BE2C (cell line): ENCODE measurements at regions not wholly inside any gene's neighbourhood (a gene's known extent, or its start where the extent isn't known, plus 50 kb on each side); places are given as distances from the start of the nearest gene placed in this dataset.

Experiments used
- DNase-seq: peaks from one replicate; pipeline ENCODE4 v3.0.0-alpha.2; 2020
- H3K27me3 ChIP-seq: fragments of 250-450 bp; sonication (Bioruptor Pico); 2 replicates; pipeline ENCODE4 v1.5.1; 2020; ENCODE audit warnings: mild to moderate bottlenecking
- H3K36me3 ChIP-seq: fragments of 250-450 bp; sonication (Bioruptor Pico); 2 replicates; pipeline ENCODE4 v1.5.1; 2020; ENCODE audit warnings: mild to moderate bottlenecking
- H3K4me1 ChIP-seq: fragments of 250-450 bp; sonication (Bioruptor Pico); 2 replicates; pipeline ENCODE4 v1.5.1; 2020
- H3K4me3 ChIP-seq: 2 replicates; pipeline ENCODE4 v1.5.1; 2011; ENCODE audit warnings: low read depth, low read length
- H3K9me3 ChIP-seq: fragments of 250-450 bp; sonication (Bioruptor Pico); 2 replicates; pipeline ENCODE4 v1.5.1; 2020
- TF ChIP-seq, protein P1 (sequence below): IDR thresholded peaks from 2 replicates; pipeline ENCODE4 v1.5.1; 2012; ENCODE audit warnings: mild to moderate bottlenecking, low read depth, low read length

DNA sequence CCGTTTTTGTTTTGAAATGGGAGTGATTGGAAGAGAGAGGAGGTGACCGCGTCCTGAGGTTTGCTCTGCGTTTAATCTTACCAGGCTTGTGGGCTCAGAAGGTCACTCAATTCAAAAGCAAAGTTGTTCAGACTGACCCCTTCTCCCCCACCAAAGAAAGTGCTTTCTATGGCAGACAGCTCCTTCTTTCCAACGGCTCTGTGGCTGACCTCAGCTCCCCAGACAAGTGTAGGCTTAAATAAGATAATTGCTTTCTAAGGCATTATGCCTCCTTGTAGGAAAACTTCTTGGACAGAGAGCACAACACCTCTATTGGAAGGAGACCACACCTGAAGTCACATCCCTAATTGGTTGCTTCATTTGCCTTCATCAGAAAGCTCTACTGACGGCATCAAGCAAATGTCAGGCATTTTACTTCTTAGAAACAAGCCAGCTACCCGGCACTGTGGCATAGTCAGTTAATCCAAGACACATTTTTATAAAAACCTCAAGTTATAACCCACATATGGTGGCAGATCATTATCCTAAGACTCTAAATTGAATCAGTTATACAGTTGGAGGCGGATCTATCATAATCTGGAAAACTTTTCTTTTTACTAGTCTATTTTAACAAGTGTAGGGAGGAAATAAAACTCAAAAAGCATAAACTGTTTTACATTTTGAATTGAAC is 94.9 kb downstream of the TMEM174 start:
- Histone ChIP-seq H3K36me3 (no peaks in the 10 kb centered on the region), H3K9me3 (no peaks in the 10 kb centered on the region), H3K4me3 (no peak overlapping the region), H3K4me1 (no peaks in the 10 kb centered on the region), H3K27me3 (peaks cover 8% of the 10 kb centered on the region)
- no peak for DNase-seq
- TF ChIP-seq, protein P1, sequence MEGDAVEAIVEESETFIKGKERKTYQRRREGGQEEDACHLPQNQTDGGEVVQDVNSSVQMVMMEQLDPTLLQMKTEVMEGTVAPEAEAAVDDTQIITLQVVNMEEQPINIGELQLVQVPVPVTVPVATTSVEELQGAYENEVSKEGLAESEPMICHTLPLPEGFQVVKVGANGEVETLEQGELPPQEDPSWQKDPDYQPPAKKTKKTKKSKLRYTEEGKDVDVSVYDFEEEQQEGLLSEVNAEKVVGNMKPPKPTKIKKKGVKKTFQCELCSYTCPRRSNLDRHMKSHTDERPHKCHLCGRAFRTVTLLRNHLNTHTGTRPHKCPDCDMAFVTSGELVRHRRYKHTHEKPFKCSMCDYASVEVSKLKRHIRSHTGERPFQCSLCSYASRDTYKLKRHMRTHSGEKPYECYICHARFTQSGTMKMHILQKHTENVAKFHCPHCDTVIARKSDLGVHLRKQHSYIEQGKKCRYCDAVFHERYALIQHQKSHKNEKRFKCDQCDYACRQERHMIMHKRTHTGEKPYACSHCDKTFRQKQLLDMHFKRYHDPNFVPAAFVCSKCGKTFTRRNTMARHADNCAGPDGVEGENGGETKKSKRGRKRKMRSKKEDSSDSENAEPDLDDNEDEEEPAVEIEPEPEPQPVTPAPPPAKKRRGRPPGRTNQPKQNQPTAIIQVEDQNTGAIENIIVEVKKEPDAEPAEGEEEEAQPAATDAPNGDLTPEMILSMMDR: no peak

DNA sequence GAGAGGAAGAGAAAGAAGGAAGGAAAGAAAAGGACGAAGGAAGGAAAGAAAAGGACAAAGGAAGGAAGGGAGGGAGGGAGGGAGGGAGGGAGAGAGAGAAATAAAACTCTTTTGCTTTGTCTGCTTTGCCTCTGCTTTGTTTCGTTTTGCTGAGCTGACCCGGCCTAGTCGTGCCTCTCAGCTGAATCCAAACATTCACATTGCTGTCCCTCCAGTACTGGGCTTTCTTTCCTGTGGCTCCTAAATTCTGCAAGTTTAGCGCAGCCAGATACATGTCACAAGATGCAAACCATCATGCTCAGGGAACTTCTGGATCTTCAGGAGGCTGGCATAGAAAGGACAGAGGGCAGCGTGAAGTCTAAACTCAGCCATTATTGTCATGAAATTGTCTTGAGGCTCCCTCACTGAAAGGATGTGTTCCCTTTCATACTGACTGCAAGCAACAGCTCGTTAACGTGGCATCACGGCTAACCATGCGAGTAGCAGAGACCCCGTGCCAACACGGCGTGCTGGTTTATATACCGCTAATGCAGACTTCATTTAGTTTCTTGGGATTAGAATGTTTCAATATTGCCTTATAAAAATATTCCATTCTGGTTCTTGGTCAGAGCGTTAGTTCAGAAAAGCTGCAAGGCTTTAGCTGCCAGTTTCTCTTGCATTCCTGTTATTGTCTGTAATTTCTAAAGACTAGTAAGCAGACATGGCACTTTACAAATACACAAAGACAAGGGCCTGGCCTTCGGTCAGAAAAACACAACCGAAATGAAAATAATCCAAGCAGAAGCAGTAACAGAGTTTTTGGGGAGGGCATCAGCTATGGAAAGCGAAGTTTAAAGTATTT is 94.2 kb downstream of the TMEM174 start:
- TF ChIP-seq, protein P1: no peak
- no peak for DNase-seq
- H3K4me3 ChIP-seq: no peak overlapping the region

DNA sequence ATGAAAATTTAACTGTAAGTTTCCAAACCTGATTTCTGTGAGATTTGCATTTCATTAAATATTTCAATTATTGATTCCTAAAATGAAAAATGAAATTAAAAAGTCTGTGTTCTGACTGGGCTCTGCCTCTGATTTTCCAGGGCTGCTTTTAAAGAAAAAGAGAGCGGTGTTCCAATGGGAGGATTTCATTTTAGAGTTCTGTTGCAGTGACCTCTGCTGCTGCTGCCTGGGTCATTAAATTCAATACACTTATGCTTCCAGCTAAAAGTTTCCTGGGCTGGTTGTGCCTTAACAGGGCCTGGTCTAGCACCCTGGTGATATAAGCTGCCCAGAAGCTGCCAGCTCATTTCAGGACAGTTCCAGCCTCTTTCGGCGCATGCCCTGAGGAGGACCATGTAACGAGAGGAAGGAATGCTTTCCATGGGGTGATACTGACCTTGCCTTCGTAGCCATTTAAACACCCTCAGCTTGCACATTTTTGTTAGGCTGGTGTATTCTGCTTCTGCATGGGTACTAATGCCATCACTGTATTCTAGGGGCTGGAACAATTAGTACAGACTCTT is 93.3 kb downstream of the TMEM174 start:
- Histone ChIP-seq H3K27me3 (peaks cover 8% of the 10 kb centered on the region), H3K9me3 (no peaks in the 10 kb centered on the region), H3K4me1 (no peaks in the 10 kb centered on the region), H3K36me3 (no peaks in the 10 kb centered on the region), H3K4me3 (no peak overlapping the region)
- no peak for DNase-seq
- TF ChIP-seq, protein P1: no peak

More for the DNA sequence above, 94.2 kb downstream of the TMEM174 start:
- no peaks in the 10 kb centered on the region for H3K9me3 ChIP-seq
- H3K36me3 ChIP-seq: no peaks in the 10 kb centered on the region
- H3K4me1 ChIP-seq: no peaks in the 10 kb centered on the region
- H3K27me3 ChIP-seq: peaks cover 8% of the 10 kb centered on the region

DNA sequence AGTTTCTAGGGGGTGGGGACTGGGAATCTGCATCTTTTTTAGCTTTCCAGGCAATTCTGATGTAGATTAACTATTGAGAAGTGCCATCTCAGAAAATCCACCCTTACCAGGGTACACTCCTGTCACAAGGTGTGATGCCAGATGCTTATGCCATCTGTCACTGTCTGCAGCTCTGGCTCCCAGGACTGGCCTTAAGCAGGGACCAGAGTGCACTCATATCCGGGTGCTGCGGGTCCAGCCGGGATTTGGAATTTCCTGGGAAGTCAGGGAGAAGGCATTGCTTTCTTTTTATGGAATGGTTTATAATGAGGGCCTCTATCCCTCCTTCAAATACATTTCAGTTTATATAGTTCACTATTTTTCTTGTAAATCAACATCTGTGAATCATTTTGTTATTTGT is 92.6 kb downstream of the TMEM174 start:
- no peak overlapping the region for H3K4me3 ChIP-seq
- H3K4me1 ChIP-seq: no peaks in the 10 kb centered on the region
- TF ChIP-seq, protein P1: no peak
- peaks cover 8% of the 10 kb centered on the region for H3K27me3 ChIP-seq
- DNase-seq: no peak
- no peaks in the 10 kb centered on the region for H3K9me3 ChIP-seq
- no peaks in the 10 kb centered on the region for H3K36me3 ChIP-seq

DNA sequence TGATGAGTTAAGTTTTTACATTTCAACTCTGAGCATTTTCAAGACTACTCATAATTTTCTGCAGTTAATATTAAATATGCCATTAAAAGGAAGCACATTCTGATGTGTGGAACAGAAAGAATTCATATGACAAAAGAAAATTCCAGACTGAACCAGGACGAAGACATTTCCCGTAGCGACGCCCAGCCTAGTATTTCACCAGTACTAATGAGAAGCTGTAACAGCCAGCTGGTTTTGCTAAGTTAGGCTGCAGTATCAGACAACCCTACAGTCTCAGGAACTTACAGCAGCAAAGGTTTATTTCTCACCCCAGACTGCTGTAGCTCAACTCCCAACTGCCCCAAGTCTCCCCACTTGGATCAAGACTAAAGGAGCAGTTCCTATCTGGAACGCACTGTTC is 91.6 kb downstream of the TMEM174 start:
- H3K4me1 ChIP-seq: no peaks in the 10 kb centered on the region
- TF ChIP-seq, protein P1: no peak
- H3K9me3 ChIP-seq: no peaks in the 10 kb centered on the region
- DNase-seq: no peak
- peaks cover 3% of the 10 kb centered on the region for H3K27me3 ChIP-seq
- H3K4me3 ChIP-seq: no peak overlapping the region
- no peaks in the 10 kb centered on the region for H3K36me3 ChIP-seq
